ENCODE measurements at regions not wholly inside any gene's neighbourhood (a gene's known extent, or its start where the extent isn't known, plus 50 kb on each side); places are given as distances from the start of the nearest gene placed in this dataset.

- TF ChIP-seq CTCF (IDR thresholded peaks at IDR 0.05; ENCODE audit: extremely low read depth in 1 of 2, insufficient read depth in 1 of 2, low read depth in 1 of 2, low read length in 2 of 2) (no peak), POLR2A (IDR thresholded peaks at IDR 0.05; ENCODE audit: low read depth, low read length) (no peak), EZH2 (IDR thresholded peaks at IDR 0.05; ENCODE audit: borderline replicate concordance, low read depth, low read length, severe bottlenecking) (no peak), POLR2AphosphoS5 (IDR thresholded peaks at IDR 0.05; ENCODE audit: insufficient read depth, low read depth, low read length) (no peak), MYC (IDR thresholded peaks at IDR 0.05; ENCODE audit: low read depth, low read length) (no peak), MAX (IDR thresholded peaks at IDR 0.05; ENCODE audit: insufficient read depth, insufficient read length) (no peak), FOS (IDR thresholded peaks at IDR 0.05; ENCODE audit: borderline replicate concordance, insufficient read depth, low read length) (no peak)
Observed at GRCh38 chr17:31758646-31759045, 100.4 kb downstream of the COPRS start.
